ENCODE measurements at regions not wholly inside any gene's neighbourhood (a gene's known extent, or its start where the extent isn't known, plus 50 kb on each side); places are given as distances from the start of the nearest gene placed in this dataset.

- TF ChIP-seq EZH2 (IDR thresholded peaks at IDR 0.05; ENCODE audit: insufficient read depth, poor library complexity, severe bottlenecking) (no peak), EZH2phosphoT487 (IDR thresholded peaks at IDR 0.05; ENCODE audit: insufficient read depth, low read depth) (no peak)
These were observed 120.3 kb upstream of the SOX5 start for GRCh38 chr12:24069532-24070395.
